Right atrium auricular region (tissue), 2 donors: ENCODE measurements at regions not wholly inside any gene's neighbourhood (a gene's known extent, or its start where the extent isn't known, plus 50 kb on each side); places are given as distances from the start of the nearest gene placed in this dataset.

Experiments
- DNase-seq: peaks from one replicate; pipeline ENCODE4 v3.0.0-alpha.2; 2019; ENCODE audit warnings: low spot score
- H3K27ac ChIP-seq, 2 donors: fragments of 200-600 bp; sonication (generic); 1 replicate in 1 of 2; 2 replicates in 1 of 2; pipeline ENCODE4 v1.5.1; 2016 to 2019
- H3K27me3 ChIP-seq, 2 donors: fragments of 200-600 bp; sonication (generic); one replicate each; pipeline versions ENCODE4 v1.5.1 to v1.6.0; 2017 to 2019
- H3K36me3 ChIP-seq: fragments of 200-600 bp; sonication (generic); one replicate; pipeline ENCODE4 v1.5.1; 2016
- H3K4me1 ChIP-seq, 2 donors: fragments of 200-600 bp; sonication (generic); one replicate each; pipeline versions ENCODE4 v1.5.1 to v1.6.0; 2017 to 2019
- H3K4me3 ChIP-seq, 2 donors: fragments of 200-600 bp; sonication (generic); 1 replicate in 1 of 2; 2 replicates in 1 of 2; pipeline ENCODE4 v1.5.1; 2017 to 2019; ENCODE audit warnings: mild to moderate bottlenecking in 1 of 2, moderate library complexity in 1 of 2
- H3K9me3 ChIP-seq, 2 donors: fragments of 200-600 bp; sonication (generic); one replicate each; pipeline ENCODE4 v1.5.1; 2019
- CTCF ChIP-seq, 2 donors: fragments of 200-600 bp; sonication (generic); IDR thresholded peaks; one replicate each; pipeline ENCODE4 v1.5.1; 2019; ENCODE audit warnings: antibody characterized with exemption in 2 of 2

- Histone ChIP-seq H3K27ac (no peak overlapping the region), H3K27me3 (no peaks in the 10 kb centered on the region), H3K4me1 (no peaks in the 10 kb centered on the region), H3K4me3 (no peak overlapping the region), H3K9me3 (no peaks in the 10 kb centered on the region), H3K36me3 (no peaks in the 10 kb centered on the region)
- TF ChIP-seq CTCF (IDR thresholded peaks at IDR 0.05), result no peak
- no peak for DNase-seq
Measured at GRCh38 chr15:94547711-94548110, 316.4 kb downstream of the MCTP2 start.

GRCh38 chr15:94555841-94556519, 324.6 kb downstream of the MCTP2 start:
- no peaks in the 10 kb centered on the region for H3K36me3 ChIP-seq
- DNase-seq, result no peak

GRCh38 chr15:94561036-94561689, 329.8 kb downstream of the MCTP2 start:
- Histone ChIP-seq H3K36me3 (no peaks in the 10 kb centered on the region), H3K4me3 (no peak overlapping the region), H3K4me1 (no peaks in the 10 kb centered on the region), H3K27me3 (no peaks in the 10 kb centered on the region), H3K9me3 (peaks cover 0 to 5% of the 10 kb centered on the region in 2 donors), H3K27ac (no peak overlapping the region)
- TF ChIP-seq CTCF (IDR thresholded peaks at IDR 0.05), result no peak
- no peak for DNase-seq

More at GRCh38 chr15:94555841-94556519, 324.6 kb downstream of the MCTP2 start:
- Histone ChIP-seq H3K27ac (no peak overlapping the region), H3K9me3 (no peaks in the 10 kb centered on the region), H3K27me3 (no peaks in the 10 kb centered on the region), H3K4me3 (no peak overlapping the region), H3K4me1 (no peaks in the 10 kb centered on the region)
- no peak for TF ChIP-seq CTCF (IDR thresholded peaks at IDR 0.05)

GRCh38 chr15:94563456-94563855, 332.1 kb downstream of the MCTP2 start:
- Histone ChIP-seq H3K4me3 (no peak overlapping the region), H3K4me1 (no peaks in the 10 kb centered on the region), H3K27me3 (no peaks in the 10 kb centered on the region), H3K36me3 (no peaks in the 10 kb centered on the region), H3K9me3 (peaks cover 0 to 5% of the 10 kb centered on the region in 2 donors), H3K27ac (no peak overlapping the region)
- no peak for DNase-seq
- no peak for TF ChIP-seq CTCF (IDR thresholded peaks at IDR 0.05)

GRCh38 chr15:94576889-94577533, 345.6 kb downstream of the MCTP2 start:
- Histone ChIP-seq H3K4me1 (no peaks in the 10 kb centered on the region), H3K4me3 (no peak overlapping the region), H3K36me3 (no peaks in the 10 kb centered on the region), H3K27ac (no peak overlapping the region), H3K27me3 (no peaks in the 10 kb centered on the region), H3K9me3 (no peaks in the 10 kb centered on the region)
- no peak for DNase-seq
- TF ChIP-seq CTCF (IDR thresholded peaks at IDR 0.05), result peak; percentile 25 to 58
